Gastroesophageal sphincter (tissue), 3 donors: ENCODE measurements at regions not wholly inside any gene's neighbourhood (a gene's known extent, or its start where the extent isn't known, plus 50 kb on each side); places are given as distances from the start of the nearest gene placed in this dataset.

ENCODE experiments used
- CTCF ChIP-seq, 4 experiments: fragments of 200-600 bp in 2 of 4; fragments of 450-650 bp in 2 of 4; sonication (generic) in 1 of 4; IDR thresholded peaks; one replicate each; pipeline ENCODE4 v1.5.1; 2017 to 2019; ENCODE audit warnings: antibody characterized with exemption in 4 of 4, mild to moderate bottlenecking in 2 of 4, moderate library complexity in 2 of 4
- POLR2A ChIP-seq, 2 donors: fragments of 450-650 bp; IDR thresholded peaks; one replicate each; pipeline ENCODE4 v1.6.1; 2017; ENCODE audit warnings: antibody characterized with exemption in 2 of 2, mild to moderate bottlenecking in 2 of 2, moderate library complexity in 1 of 2
- POLR2AphosphoS5 ChIP-seq: sonication (generic); formaldehyde crosslinking; IDR thresholded peaks from one replicate; pipeline ENCODE4 v1.6.1; 2017; ENCODE audit warnings: antibody characterized with exemption

- TF ChIP-seq CTCF (IDR thresholded peaks at IDR 0.05) (no peak), POLR2AphosphoS5 (no peak), POLR2A (IDR thresholded peaks at IDR 0.05) (no peak)
These were observed 177.4 kb upstream of the DAPK1 start for GRCh38 chr9:87320146-87320884.
